ENCODE measurements at regions not wholly inside any gene's neighbourhood (a gene's known extent, or its start where the extent isn't known, plus 50 kb on each side); places are given as distances from the start of the nearest gene placed in this dataset.

- Histone ChIP-seq H3K27ac (ENCODE audit: insufficient read depth, low read length) (no peak overlapping the region), H3K23ac (ENCODE audit: low read depth, low read length) (no peak overlapping the region), H3K79me1 (ENCODE audit: low read depth in 1 of 2, low read length in 2 of 2) (no peaks in the 10 kb centered on the region), H2BK5ac (ENCODE audit: low read depth, low read length, poor library complexity, severe bottlenecking) (no peak overlapping the region), H3K14ac (replicated peaks; ENCODE audit: low read depth, low read length) (no peak overlapping the region), H4K91ac (ENCODE audit: insufficient read depth, low read depth, low read length) (no peak overlapping the region), H2AFZ (replicated peaks; ENCODE audit: low read length, poor library complexity) (no peak overlapping the region), H3K27me3 (ENCODE audit: control insufficient read depth, insufficient read depth, low read length) (peaks cover 4% of the 10 kb centered on the region), H3K56ac (ENCODE audit: extremely low read depth, insufficient read depth, low read length) (no peak overlapping the region), H3K4me1 (ENCODE audit: control insufficient read depth, insufficient read depth, low read length) (no peaks in the 10 kb centered on the region), H4K8ac (ENCODE audit: low read depth in 2 of 2, low read length in 2 of 2) (no peak overlapping the region), H3K9ac (ENCODE audit: low read depth, low read length) (no peak overlapping the region), H3K18ac (ENCODE audit: low read depth, low read length) (no peak overlapping the region), H3K9me3 (ENCODE audit: control insufficient read depth, insufficient read depth, low read length) (no peaks in the 10 kb centered on the region), H3K36me3 (ENCODE audit: control insufficient read depth, insufficient read depth, low read length) (no peaks in the 10 kb centered on the region), H3K4ac (ENCODE audit: low read depth, low read length) (no peak overlapping the region), H2AK9ac (replicated peaks; ENCODE audit: low read depth, low read length, poor library complexity) (no peak overlapping the region), H2BK120ac (ENCODE audit: low read depth, low read length) (no peak overlapping the region), H3K4me3 (ENCODE audit: insufficient read depth, low read depth, low read length) (no peak overlapping the region), H3K9me1 (ENCODE audit: insufficient read depth, low read length) (no peaks in the 10 kb centered on the region), H3K4me2 (ENCODE audit: low read depth, low read length) (no peak overlapping the region), H4K20me1 (ENCODE audit: insufficient read depth, low read length) (no peaks in the 10 kb centered on the region), H2BK20ac (ENCODE audit: low read depth, low read length) (no peak overlapping the region), H2AK5ac (ENCODE audit: low read depth, low read length) (no peak overlapping the region), H2BK15ac (ENCODE audit: low read depth, low read length) (no peak overlapping the region), H4K5ac (ENCODE audit: low read depth, low read length) (no peak overlapping the region)
- DNase-seq = no peak
- BruUV-seq (replicated peaks) = no TSS peak
- in situ Hi-C loops (cut with MboI; ENCODE audit: low sequenced_read_pairs) (no loop called here), dilution Hi-C loops (cut with HindIII; ENCODE audit: low sequenced_read_pairs, unreplicated experiment) (no loop called here), intact Hi-C loops (cut with micrococcal nuclease) (no loop called here)
- no peak for ATAC-seq (ENCODE audit: low read depth)
- TF ChIP-seq MXI1 (IDR thresholded peaks at IDR 0.05; ENCODE audit: borderline replicate concordance, low read depth, low read length) (no peak), CHD1 (IDR thresholded peaks at IDR 0.05; ENCODE audit: low read depth, low read length) (no peak), BHLHE40 (IDR thresholded peaks at IDR 0.05; ENCODE audit: low read depth, low read length) (no peak), RAD21 (IDR thresholded peaks at IDR 0.05; ENCODE audit: low read length) (no peak), CTCF (conservative IDR thresholded peaks at IDR 0.05; ENCODE audit: low read depth, low read length) (no peak), FOS (IDR thresholded peaks at IDR 0.05; ENCODE audit: low read depth, low read length) (no peak), POLR2A (IDR thresholded peaks at IDR 0.05; ENCODE audit: low read depth, low read length) (no peak), ELK1 (IDR thresholded peaks at IDR 0.05; ENCODE audit: borderline replicate concordance, low read depth, low read length) (no peak), RCOR1 (IDR thresholded peaks at IDR 0.05; ENCODE audit: insufficient replicate concordance, low read length) (no peak), MAFK (IDR thresholded peaks at IDR 0.05; ENCODE audit: low read depth, low read length) (no peak), NFE2L2 (IDR thresholded peaks at IDR 0.05; ENCODE audit: low read depth, low read length) (no peak), MAZ (IDR thresholded peaks at IDR 0.05; ENCODE audit: borderline replicate concordance, low read depth, low read length) (no peak), CEBPB (IDR thresholded peaks at IDR 0.05; ENCODE audit: low read depth, low read length) (no peak), USF2 (IDR thresholded peaks at IDR 0.05; ENCODE audit: low read depth, low read length) (no peak), RFX5 (IDR thresholded peaks at IDR 0.05; ENCODE audit: low read depth, low read length) (no peak), SMC3 (IDR thresholded peaks at IDR 0.05; ENCODE audit: low read depth, low read length) (no peak)
- ChIA-PET POLR2A (ENCODE audit: unreplicated experiment) (no interaction called here), CTCF (no interaction called here)
- WGBS, 2 experiments (ENCODE audit: extremely low coverage in 2 of 2, insufficient read length in 1 of 2) = no CpG with 5 or more reads among the region's 2 CpGs
Measured at GRCh38 chr16:65816556-65816955, 549.9 kb upstream of the CDH5 start.
